OCI-LY7 (cell line): ENCODE measurements at regions not wholly inside any gene's neighbourhood (a gene's known extent, or its start where the extent isn't known, plus 50 kb on each side); places are given as distances from the start of the nearest gene placed in this dataset.

Experiments used
- EZH2phosphoT487 ChIP-seq: fragments of 200-600 bp; sonication (generic); IDR thresholded peaks from 2 replicates; pipeline ENCODE4 v1.6.1; 2018; ENCODE audit warnings: low read depth, borderline replicate concordance, mild to moderate bottlenecking, mixed run types, antibody characterized with exemption, low read length, moderate library complexity, mixed read lengths
- TF ChIP-seq, protein P1 (sequence below): fragments of 200-600 bp; sonication (generic); conservative IDR thresholded peaks from 2 replicates; pipeline ENCODE4 v1.5.1; 2014; ENCODE audit warnings: mild to moderate bottlenecking, antibody characterized with exemption, low read length, moderate library complexity, mixed read lengths

DNA sequence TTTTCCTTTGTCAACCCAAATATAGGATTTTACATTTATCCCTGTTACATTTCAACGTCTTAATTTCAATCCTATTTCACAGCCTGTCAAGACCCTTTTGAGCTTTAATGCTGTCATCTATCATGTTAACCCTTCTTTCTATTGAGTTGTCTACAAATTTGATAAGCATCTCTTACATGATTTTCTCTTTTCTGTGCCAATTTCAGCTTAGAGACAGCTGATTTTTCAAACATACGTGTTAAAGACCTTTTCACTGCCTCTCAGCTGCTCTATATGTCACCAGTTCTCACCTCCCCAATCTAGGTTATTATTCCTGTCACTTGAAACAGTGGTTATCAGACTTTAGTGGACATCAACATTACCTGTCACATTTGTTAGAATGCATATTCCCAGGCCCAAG is 181.3 kb downstream of the GXYLT1 start:
- TF ChIP-seq, protein P1, sequence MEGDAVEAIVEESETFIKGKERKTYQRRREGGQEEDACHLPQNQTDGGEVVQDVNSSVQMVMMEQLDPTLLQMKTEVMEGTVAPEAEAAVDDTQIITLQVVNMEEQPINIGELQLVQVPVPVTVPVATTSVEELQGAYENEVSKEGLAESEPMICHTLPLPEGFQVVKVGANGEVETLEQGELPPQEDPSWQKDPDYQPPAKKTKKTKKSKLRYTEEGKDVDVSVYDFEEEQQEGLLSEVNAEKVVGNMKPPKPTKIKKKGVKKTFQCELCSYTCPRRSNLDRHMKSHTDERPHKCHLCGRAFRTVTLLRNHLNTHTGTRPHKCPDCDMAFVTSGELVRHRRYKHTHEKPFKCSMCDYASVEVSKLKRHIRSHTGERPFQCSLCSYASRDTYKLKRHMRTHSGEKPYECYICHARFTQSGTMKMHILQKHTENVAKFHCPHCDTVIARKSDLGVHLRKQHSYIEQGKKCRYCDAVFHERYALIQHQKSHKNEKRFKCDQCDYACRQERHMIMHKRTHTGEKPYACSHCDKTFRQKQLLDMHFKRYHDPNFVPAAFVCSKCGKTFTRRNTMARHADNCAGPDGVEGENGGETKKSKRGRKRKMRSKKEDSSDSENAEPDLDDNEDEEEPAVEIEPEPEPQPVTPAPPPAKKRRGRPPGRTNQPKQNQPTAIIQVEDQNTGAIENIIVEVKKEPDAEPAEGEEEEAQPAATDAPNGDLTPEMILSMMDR = no peak
- TF ChIP-seq EZH2phosphoT487 = no peak
